HL-60 (cell line): ENCODE measurements at regions not wholly inside any gene's neighbourhood (a gene's known extent, or its start where the extent isn't known, plus 50 kb on each side); places are given as distances from the start of the nearest gene placed in this dataset.

Experiments used
- CTCF ChIP-seq: IDR thresholded peaks from one replicate; pipeline ENCODE4 v1.5.1; 2011; ENCODE audit warnings: low read length, control low read depth, inconsistent platforms; ENCODE audit not compliant: insufficient read depth
- GABPA ChIP-seq: IDR thresholded peaks from 2 replicates; pipeline ENCODE4 v1.6.1; 2012; ENCODE audit warnings: low read depth
- POLR2AphosphoS5 ChIP-seq: IDR thresholded peaks from 2 replicates; pipeline ENCODE4 v1.6.1; 2012; ENCODE audit warnings: low read depth
- SPI1 ChIP-seq: IDR thresholded peaks from 2 replicates; pipeline ENCODE4 v1.6.1; 2012; ENCODE audit warnings: low read depth, mild to moderate bottlenecking, borderline replicate concordance
- TF ChIP-seq, protein P1 (sequence below): IDR thresholded peaks from 2 replicates; pipeline ENCODE4 v1.6.1; 2012; ENCODE audit warnings: low read depth; ENCODE audit not compliant: insufficient replicate concordance

- no peak for TF ChIP-seq CTCF
- TF ChIP-seq POLR2AphosphoS5, result no peak
- TF ChIP-seq, protein P1, sequence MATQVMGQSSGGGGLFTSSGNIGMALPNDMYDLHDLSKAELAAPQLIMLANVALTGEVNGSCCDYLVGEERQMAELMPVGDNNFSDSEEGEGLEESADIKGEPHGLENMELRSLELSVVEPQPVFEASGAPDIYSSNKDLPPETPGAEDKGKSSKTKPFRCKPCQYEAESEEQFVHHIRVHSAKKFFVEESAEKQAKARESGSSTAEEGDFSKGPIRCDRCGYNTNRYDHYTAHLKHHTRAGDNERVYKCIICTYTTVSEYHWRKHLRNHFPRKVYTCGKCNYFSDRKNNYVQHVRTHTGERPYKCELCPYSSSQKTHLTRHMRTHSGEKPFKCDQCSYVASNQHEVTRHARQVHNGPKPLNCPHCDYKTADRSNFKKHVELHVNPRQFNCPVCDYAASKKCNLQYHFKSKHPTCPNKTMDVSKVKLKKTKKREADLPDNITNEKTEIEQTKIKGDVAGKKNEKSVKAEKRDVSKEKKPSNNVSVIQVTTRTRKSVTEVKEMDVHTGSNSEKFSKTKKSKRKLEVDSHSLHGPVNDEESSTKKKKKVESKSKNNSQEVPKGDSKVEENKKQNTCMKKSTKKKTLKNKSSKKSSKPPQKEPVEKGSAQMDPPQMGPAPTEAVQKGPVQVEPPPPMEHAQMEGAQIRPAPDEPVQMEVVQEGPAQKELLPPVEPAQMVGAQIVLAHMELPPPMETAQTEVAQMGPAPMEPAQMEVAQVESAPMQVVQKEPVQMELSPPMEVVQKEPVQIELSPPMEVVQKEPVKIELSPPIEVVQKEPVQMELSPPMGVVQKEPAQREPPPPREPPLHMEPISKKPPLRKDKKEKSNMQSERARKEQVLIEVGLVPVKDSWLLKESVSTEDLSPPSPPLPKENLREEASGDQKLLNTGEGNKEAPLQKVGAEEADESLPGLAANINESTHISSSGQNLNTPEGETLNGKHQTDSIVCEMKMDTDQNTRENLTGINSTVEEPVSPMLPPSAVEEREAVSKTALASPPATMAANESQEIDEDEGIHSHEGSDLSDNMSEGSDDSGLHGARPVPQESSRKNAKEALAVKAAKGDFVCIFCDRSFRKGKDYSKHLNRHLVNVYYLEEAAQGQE, result no peak
- no peak for TF ChIP-seq GABPA
- no peak for TF ChIP-seq SPI1
Measured at GRCh38 chr10:18829259-18829658, 170.0 kb downstream of the ARL5B start.
